A673 (cell line): ENCODE measurements at regions not wholly inside any gene's neighbourhood (a gene's known extent, or its start where the extent isn't known, plus 50 kb on each side); places are given as distances from the start of the nearest gene placed in this dataset.
A peak's percentile ranks its signal among the peaks of the same experiment; 100 is the strongest.

Source experiments
- BruUV-seq: library from RNA; stranded (reverse); fragments of 400-500 nt; replicated peaks from 2 replicates; lab custom pipeline; 2021; lab: Mats Ljungman, UMichigan
- CTCF ChIA-PET: fragments of 300-600 bp; sonication (Branson Sonifier 250); formaldehyde crosslinking; loops from one replicate; lab custom pipeline; 2022; ENCODE audit warnings: antibody characterized with exemption; lab: Charles Lee
- POLR2A ChIA-PET: fragments of 300-600 bp; sonication (Branson Sonifier 250); formaldehyde crosslinking; loops from one replicate; lab custom pipeline; 2022; ENCODE audit warnings: antibody characterized with exemption; ENCODE audit not compliant: low non-redundant PET; lab: Charles Lee
- DNase-seq: peaks from one replicate; pipeline ENCODE4 v3.0.0-alpha.2; 2015; ENCODE audit warnings: low spot score
- H3K27ac ChIP-seq: fragments of 200-600 bp; sonication (generic); 2 replicates; pipeline ENCODE4 v1.5.1; 2016; ENCODE audit warnings: mixed run types, low read depth, mild to moderate bottlenecking, mixed read lengths, antibody characterized with exemption, low read length; ENCODE audit not compliant: poor library complexity, severe bottlenecking
- H3K27me3 ChIP-seq: fragments of 200-600 bp; sonication (generic); replicated peaks from 2 replicates; pipeline ENCODE4 v1.6.1; 2017; ENCODE audit warnings: mixed run types, low read depth, mild to moderate bottlenecking, mixed read lengths, antibody characterized with exemption, low read length; ENCODE audit not compliant: insufficient read depth, poor library complexity
- H3K36me3 ChIP-seq: fragments of 200-600 bp; sonication (generic); 2 replicates; pipeline ENCODE4 v1.6.1; 2016; ENCODE audit warnings: mixed run types, mild to moderate bottlenecking, mixed read lengths, antibody characterized with exemption, low read length; ENCODE audit not compliant: insufficient read depth, poor library complexity, severe bottlenecking
- H3K4me1 ChIP-seq: fragments of 200-600 bp; sonication (generic); 2 replicates; pipeline ENCODE4 v1.6.1; 2017; ENCODE audit warnings: mixed run types, mild to moderate bottlenecking, mixed read lengths, antibody characterized with exemption, low read length; ENCODE audit not compliant: insufficient read depth, poor library complexity, severe bottlenecking
- H3K4me3 ChIP-seq: fragments of 200-600 bp; sonication (generic); 2 replicates; pipeline ENCODE4 v1.5.1; 2016; ENCODE audit warnings: low read depth, mixed run types, mild to moderate bottlenecking, mixed read lengths, low read length; ENCODE audit not compliant: poor library complexity, severe bottlenecking
- H3K9me3 ChIP-seq: fragments of 200-600 bp; sonication (generic); 2 replicates; pipeline ENCODE4 v1.6.1; 2016; ENCODE audit warnings: mixed run types, low read depth, mild to moderate bottlenecking, mixed read lengths, antibody characterized with exemption, low read length; ENCODE audit not compliant: poor library complexity, severe bottlenecking
- CTCF ChIP-seq: fragments of 300-800, 200-600 bp; sonication (generic); conservative IDR thresholded peaks from 2 replicates; pipeline ENCODE4 v1.5.1; 2017; ENCODE audit warnings: low read depth, mild to moderate bottlenecking, antibody characterized with exemption, low read length, moderate library complexity, mixed read lengths
- EZH2 ChIP-seq: fragments of 200-600 bp; sonication (generic); IDR thresholded peaks from 2 replicates; pipeline ENCODE4 v1.6.1; 2017; ENCODE audit warnings: borderline replicate concordance, low read depth, mild to moderate bottlenecking, mixed read lengths, antibody characterized with exemption, low read length; ENCODE audit not compliant: poor library complexity, severe bottlenecking
- intact Hi-C: fragments of 100-400 bp; cut with micrococcal nuclease; formaldehyde crosslinking; loops from one replicate; pipeline ENCODE4 v1.10.0; 2022; ENCODE audit not compliant: unreplicated experiment

GRCh38 chr20:51862796-51863195 is 60.5 kb upstream of the SALL4 start:
- no peak overlapping the region for H3K27ac ChIP-seq
- H3K4me1 ChIP-seq: peaks cover 7% of the 10 kb centered on the region
- TF ChIP-seq EZH2: no peak
- TF ChIP-seq CTCF: no peak
- ChIA-PET CTCF (interaction anchor here (0.6 kb wide), 1 partner anchor 879 kb away, joined by 4 read pairs; no protein-coding TSS in a partner anchor), POLR2A (no interaction called here)
- intact Hi-C loops: no loop called here
- no peaks in the 10 kb centered on the region for H3K36me3 ChIP-seq
- no peak overlapping the region for H3K4me3 ChIP-seq
- no peaks in the 10 kb centered on the region for H3K27me3 ChIP-seq
- DNase-seq: no peak
- no TSS peak for BruUV-seq
- no peaks in the 10 kb centered on the region for H3K9me3 ChIP-seq

GRCh38 chr20:51861726-51862466 is 59.6 kb upstream of the SALL4 start:
- no peak for DNase-seq
- Histone ChIP-seq H3K36me3 (no peaks in the 10 kb centered on the region), H3K4me1 (peaks cover 7% of the 10 kb centered on the region), H3K27me3 (no peaks in the 10 kb centered on the region), H3K9me3 (no peaks in the 10 kb centered on the region), H3K4me3 (no peak overlapping the region), H3K27ac (no peak overlapping the region)
- intact Hi-C loops: no loop called here
- TF ChIP-seq CTCF (no peak), EZH2 (no peak)
- CTCF ChIA-PET: no interaction called here
- POLR2A ChIA-PET: interaction anchor here (0.5 to 0.7 kb wide), 3 partner anchors 14 to 224 kb away, joined by 9 to 12 read pairs (median 11); no protein-coding TSS in a partner anchor
- BruUV-seq: no TSS peak

GRCh38 chr20:51860111-51860882 is 58.0 kb upstream of the SALL4 start:
- Histone ChIP-seq H3K9me3 (no peaks in the 10 kb centered on the region), H3K27me3 (no peaks in the 10 kb centered on the region), H3K4me3 (no peak overlapping the region), H3K4me1 (peaks cover 7% of the 10 kb centered on the region), H3K27ac (no peak overlapping the region), H3K36me3 (no peaks in the 10 kb centered on the region)
- BruUV-seq: no TSS peak
- CTCF ChIA-PET: no interaction called here
- POLR2A ChIA-PET: no interaction called here
- peak; percentile 53 for DNase-seq
- TF ChIP-seq CTCF (no peak), EZH2 (no peak)
- intact Hi-C loops: no loop called here
